GM21723 (cell line): ENCODE measurements at regions not wholly inside any gene's neighbourhood (a gene's known extent, or its start where the extent isn't known, plus 50 kb on each side); places are given as distances from the start of the nearest gene placed in this dataset.
"Not testable (repeated sequence)": the region's sequence is repeated elsewhere in the genome, so short reads cannot be mapped to it uniquely, and the experiment has no call there.

Experiments used
- ATAC-seq: cut with Tn5 transposase; IDR thresholded peaks from one replicate; pipeline ENCODE4 v1.9.1; 2021; ENCODE audit warnings: mild to moderate bottlenecking, moderate library complexity; ENCODE audit not compliant: unreplicated experiment

DNA sequence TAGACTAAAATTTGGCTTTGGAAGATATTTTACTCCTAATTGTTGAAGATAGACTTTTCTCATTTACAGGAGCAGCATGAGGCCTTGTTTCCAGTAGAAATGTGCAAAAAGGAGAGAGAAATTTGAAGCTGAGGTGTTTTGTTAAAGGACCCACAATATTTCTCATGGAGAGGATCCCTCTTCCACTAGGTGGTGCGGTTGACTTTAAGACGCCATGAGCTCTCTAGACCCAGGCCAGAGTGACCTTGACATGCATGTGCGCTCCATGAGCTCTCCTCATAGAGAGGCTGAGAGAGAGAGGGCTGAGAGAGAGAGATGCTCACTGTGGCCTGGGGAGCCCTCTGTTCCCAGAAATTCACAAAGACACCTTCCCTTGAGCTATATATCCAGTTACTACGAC is 861.2 kb upstream of the EYS start:
- no peak for ATAC-seq

DNA sequence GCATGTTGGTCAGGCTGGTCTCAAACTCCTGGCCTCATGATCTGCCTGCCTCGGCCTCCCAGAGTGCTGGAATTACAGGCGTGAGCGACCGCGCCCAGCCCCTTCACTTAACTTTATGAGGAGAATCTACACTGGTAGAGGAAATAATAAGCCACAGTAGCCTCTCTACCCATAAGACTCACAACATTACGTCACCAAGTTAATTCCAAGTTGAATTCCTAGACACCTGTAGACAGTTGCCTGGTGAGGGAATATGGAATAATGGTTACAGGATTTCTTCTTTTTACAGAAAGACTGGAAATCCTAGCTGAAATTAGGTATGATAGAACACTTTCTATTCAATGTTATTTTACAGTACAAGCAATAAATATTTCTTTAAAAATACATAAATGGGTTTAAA is 854.5 kb upstream of the EYS start:
- no peak for ATAC-seq

DNA sequence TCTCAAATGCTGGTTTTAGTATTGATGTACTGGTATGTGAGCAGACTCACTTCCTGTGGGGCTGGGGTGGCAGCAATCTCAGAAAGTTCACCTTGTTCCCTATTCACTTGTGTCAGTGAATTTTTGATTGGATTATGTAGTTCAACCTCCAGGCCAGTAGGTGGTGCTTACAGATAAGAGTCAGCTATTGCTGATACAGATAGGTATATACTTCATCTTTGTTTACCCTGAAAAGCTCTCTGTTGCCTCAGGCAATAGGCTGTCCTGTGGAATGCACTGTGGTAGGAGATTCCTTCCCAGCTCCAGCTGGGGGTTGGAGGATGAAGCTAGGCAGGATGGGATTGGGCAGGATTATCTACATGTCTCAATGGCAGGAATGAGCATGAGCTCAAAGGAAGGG is 851.2 kb upstream of the EYS start:
- ATAC-seq: no peak

DNA sequence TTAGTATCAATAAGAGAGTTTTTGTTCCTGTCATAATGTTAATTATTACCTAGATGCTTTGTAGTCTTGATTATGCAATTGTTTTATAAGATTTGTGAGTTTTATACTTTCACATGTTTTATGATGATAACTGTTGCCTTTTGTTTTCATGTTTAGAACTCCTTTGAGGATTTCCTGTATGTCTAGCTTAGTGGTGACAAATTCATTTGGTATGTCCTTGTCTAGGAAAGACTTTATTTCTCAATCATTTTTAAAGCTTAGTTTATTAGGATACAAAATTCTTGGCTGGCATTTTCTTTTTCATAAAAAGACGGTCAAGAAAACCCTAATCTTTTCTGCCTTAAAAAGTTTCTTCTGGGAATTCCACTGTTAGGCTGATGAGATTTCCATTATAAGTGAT is 849.9 kb upstream of the EYS start:
- ATAC-seq: no peak

DNA sequence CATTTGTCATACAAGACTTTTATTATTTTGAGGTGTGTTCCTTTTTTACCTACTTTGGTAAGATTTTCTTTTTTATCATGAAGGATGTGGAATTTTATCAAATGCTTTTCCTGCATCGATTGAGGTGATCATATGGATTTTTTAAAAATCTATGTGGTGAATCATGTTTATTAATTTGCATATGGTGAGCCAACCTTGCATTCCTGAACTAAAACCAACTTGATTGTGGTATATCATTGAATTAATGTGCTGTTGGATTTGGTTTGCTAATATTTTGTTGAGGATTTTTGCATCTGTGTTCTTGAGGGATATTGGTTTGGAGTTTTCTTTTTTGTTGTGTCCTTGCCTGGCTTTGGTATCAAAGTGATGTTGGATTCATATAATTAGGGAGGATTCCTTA is 848.1 kb upstream of the EYS start:
- ATAC-seq: no peak

DNA sequence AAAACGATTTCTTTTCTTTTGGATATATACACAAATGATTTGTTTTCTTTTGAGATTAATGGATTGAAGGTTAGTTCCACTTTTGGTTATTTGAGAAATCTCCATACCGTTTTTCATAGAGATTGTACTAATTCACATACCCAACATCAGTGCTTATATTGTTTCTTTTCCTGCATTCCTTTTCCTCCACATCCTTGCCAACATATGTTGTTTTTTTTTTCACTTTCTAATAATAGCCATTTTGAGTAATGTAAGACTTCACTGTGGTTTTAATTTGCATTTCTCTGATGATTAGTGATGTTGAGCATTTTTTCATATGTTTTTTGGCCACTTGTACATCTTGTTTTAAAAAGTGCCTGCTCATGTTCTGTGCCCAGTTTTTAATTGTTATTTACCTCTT is 846.4 kb upstream of the EYS start:
- ATAC-seq: no peak

DNA sequence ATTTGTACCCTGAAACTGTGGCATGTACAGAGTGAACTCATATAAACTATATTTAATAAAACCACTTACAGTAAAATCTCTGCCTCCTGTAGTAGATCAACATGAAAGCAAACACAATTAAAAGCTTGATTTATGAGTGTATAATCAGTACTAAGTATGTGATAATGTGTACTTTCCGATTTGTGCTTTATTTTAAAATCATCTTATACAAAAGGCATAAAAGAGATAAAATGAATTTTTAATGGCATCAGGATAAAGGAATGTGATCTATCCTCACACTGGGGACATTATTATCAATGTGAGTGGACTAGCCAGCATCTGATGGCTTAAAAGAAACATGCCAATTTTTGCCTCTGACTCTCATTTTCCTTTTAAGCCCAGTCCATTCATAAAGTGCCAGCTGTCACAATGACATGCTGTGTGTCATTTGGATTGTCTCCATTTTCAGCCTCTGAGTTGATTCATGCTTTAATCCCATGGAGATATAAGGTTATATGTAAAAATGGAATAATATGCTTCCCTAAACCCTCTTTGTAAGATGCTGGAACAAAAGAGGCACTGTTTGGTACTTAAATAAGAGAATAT is 831.6 kb upstream of the EYS start:
- no peak for ATAC-seq

DNA sequence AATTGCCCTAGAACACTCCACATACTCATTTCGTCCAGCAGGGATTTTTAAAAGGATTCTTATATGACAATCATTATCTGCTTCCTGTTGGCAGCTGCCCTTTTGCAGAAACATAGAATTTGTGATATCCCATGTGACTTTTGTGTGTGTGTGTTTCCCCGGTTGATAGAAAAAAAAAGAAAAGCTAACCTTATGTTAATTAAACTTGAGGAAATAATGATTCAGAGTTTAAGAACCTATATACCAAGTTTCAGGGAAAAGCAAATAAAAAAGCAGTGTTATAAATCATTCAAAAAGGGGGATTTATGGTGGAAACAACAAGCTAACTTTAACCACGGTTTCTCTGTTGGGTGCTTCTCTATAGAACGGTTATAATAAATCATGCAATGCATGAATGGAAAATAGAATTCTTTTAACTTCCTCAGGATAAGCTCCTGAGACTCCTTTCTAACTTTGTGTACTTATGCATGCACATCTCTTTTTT is 826.9 kb upstream of the EYS start:
- no peak for ATAC-seq

DNA sequence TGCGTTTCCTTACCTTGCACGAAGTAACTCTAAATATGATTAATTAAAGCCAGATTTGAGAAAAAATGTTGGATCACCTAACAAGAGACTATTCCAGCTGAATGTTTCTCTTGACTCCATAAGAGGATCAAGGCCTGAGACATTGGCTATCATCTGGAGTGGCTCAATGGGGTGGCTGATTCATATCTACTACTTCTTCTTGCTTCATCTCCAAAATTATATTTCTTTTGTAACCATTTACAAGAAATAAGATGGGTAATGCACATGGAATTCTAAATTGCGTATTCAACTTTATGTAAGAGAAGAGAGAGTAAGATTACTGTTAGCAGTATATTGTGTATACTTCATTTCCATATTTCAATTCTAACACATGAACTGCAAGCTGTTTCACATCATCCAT is 819.0 kb upstream of the EYS start:
- ATAC-seq: no peak

DNA sequence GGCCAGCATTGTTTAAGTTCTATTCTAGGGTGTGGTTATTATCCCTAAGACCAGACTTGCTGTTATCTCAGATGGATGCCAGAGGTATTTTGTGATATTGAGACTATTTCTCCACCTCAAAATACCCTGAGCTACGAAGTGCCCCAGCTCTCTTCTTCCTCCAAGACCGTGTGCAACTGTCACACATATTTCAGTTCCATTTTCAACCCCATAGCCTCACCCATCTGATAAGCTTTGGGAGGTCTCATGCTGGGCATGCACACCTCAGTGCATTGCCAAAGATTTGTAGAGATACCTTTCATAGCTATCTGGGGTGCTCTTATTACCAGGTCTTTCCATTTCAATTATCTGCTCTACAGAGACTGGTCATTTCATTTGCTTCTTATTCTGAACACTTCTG is 815.8 kb upstream of the EYS start:
- ATAC-seq: no peak

DNA sequence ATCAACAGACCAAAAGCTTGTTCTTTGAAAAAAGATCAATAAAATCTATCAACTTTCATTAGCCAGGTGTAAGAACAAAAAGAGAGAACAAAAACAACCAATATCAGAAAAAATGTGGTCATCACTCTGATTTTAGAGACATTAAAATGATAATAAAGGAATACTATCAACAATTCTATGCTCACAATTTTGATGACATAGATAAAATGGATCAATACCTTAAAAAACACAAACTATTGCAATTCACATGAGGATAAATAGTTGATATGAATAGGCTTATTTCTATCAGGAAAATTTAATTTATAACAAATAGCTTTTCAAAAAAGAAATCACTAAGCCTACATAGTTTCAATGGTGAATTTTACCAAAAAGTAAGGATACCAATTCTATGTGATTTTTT is 809.4 kb upstream of the EYS start:
- no peak for ATAC-seq

DNA sequence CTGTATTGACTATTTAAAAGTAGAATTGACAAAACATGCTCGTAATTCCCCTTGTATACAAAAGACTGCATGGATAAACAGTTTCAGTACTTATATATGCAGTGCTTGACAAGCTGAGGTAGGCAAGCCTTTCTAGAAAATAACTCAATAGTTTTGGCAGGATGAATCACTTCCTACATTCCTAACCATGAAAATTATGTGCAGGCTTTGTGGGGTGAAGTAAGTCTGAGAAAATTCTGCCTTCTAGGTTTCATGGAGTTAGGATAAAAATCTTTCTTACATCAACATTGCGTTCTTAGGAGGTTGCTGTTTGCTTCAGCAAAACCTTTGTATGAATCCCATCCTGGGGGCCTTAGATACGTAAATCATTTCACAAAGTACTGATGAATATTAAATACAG is 801.4 kb upstream of the EYS start:
- ATAC-seq: no peak

DNA sequence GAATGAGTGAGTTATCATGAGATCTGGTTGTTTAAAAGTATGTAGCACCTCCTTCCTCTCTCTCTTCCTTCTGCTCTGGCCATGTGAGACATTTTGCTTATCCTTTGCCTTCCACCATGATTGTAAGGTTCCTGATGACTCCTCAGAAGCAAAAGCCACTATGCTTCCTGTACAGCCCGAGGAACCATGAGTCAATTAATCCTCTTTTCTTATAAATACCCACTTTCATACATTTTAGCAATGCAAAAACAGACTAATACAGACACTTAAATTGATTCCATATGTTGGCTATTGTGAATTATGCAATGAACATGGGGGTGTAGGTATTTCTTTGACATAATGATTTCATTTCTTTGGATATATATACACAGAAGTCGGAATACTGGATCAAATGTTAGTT is 792.8 kb upstream of the EYS start:
- no peak for ATAC-seq

DNA sequence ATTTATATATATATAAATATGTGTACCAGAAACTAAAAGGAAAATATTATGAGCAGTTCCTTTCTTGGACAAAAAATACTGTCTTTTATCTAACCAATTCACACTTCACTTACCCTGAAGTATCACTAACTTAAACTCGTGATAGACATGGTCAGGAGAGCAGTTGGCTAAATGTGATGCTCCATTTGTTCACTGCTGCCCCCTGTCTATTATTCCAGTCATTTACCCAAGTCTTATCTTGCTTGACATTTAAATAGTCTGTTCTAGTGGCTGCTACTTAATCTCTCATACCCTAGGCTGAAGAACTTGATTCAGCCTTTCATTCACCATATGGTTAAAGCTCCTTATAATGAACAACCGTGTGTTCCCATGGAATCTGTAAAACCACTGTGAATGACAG is 789.6 kb upstream of the EYS start:
- ATAC-seq: no peak

DNA sequence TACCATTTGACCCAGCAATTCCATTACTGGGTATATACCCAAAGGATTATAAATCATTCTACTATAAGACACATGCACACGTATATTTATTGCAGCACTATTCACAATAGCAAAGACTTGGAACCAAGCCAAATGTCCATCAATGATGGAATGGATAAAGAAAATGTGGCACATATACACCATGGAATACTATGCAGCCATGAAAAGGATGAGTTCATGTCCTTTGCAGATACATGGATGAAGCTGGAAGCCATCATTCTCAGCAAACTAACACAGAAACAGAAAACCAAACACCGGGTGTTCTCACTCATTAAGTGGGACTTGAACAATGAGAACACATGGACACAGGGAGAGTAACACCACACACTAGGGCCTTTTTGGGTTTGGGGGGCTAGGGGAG is 787.6 kb upstream of the EYS start:
- not testable (repeated sequence) for ATAC-seq

DNA sequence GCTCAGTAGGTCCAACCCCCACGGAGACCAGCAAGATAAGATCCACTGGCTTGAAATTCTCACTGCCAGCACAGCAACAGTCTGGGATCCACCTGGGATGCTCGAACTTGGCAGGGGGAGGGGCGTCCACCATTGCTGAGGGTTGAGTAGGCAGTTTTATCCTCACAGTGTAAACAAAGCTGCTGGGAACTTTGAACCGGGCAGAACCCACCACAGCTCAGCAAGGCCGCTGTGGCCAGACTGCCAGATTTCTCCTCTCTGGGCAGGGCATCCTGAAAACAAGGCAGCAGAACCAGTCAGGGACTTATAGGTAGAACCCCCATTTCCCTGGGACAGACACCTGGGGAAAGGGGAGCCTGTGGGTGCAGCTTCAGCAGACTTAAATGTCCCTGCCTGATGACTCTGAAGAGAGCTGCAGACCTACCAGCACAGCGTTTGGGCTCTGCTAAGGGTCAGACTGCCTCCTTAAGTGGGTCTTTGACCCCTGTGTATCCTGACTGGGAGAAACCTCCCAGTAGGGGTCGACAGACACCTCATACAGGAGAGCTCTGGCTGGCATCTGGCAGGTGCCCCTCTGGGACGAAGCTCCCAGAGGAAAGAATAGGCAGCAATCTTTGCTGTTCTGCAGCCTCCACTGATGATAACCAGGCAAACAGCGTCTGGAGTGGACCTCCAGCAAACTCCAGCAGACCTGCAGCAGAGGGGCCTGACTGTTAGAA is 782.4 kb upstream of the EYS start:
- ATAC-seq: no peak

DNA sequence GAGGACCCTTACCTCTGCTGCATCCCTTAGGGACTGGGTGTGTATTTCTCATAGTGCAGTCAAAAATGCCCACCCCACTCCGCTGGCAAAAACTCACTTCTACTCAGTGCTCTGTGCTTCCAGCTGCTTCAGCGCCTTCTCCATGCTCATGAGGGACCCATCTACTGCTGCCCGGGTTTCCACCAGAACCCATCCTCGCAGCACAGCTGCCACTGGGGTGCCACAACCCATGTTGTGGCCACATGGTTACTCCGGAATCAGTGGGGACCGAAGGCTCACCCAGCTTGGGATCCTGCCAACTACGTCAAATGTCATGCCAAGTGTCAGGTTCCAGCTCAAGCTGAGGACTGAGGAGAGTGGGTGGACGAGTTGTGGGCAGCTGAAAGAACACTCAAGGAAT is 774.2 kb upstream of the EYS start:
- ATAC-seq: no peak

DNA sequence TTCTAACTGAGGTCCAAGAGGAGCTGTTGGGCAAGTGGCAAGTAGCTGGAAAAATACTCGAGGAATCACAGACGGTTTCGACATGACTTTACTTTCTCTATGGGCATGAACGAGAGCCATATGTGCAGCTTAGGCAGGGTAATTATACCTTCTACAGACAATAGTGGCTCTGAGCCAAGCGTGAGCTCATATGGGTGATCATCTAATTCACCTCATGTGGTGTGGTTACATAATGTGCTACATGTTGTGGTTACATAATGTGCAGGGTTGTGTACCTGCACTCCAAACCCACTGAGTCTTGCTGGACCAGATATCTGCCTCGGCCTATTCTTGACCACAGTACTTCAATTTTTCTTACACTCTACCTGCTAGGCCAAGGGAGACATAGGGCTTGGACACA is 771.7 kb upstream of the EYS start:
- no peak for ATAC-seq

DNA sequence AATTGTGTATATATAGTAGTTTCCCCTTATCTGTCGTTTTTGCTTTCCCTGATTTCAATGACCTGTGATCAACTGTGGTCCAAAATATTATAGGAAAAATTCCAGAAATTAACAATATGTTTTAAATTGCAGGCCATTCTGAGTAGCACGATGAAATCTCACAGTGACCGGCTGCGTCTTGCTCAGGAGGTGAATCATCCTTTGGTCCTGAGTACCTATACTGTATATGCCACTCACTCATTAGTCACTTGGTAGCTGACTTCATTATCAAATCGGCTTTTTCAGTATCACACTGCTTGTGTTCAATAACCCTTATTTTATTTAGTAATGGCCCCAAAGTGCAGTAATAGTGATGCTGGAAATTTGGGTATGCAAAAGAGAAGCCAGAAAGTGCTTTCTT is 728.3 kb upstream of the EYS start:
- no peak for ATAC-seq

DNA sequence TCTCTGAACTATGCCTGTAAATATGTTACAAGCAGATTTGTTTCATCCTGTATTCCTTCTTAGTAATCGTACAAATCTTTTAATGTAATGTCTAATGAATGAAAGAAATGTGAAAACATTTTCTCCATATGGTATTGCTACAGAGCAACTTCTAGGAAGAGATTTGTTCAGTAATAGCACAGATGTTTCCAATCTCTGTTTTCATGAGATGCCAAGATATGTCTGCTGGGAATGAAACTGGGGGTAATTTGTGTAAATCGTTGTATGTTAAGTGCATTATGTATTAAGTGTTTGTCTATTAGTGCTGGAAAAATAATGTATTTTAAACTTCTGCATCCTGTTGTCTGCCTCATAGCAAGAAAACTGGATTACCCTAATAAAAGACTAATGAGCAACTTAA is 722.2 kb upstream of the EYS start:
- no peak for ATAC-seq

DNA sequence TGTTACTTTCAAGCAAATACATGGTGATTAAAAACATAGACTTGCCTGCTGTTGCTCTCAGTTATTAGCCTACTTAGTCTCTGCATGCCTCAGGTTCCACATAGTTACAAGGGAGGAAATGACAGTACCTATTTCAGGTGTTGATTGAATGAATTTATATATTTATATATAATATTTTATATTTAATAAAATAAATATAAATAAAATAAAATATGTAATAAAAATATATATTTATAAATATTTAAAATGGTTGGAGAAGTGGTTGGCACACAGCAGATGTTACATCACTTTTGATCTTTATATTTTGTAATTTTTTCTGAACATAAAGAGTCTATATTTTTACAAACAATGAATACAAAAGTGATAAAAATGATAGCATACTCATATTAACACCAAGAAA is 716.0 kb upstream of the EYS start:
- ATAC-seq: no peak

DNA sequence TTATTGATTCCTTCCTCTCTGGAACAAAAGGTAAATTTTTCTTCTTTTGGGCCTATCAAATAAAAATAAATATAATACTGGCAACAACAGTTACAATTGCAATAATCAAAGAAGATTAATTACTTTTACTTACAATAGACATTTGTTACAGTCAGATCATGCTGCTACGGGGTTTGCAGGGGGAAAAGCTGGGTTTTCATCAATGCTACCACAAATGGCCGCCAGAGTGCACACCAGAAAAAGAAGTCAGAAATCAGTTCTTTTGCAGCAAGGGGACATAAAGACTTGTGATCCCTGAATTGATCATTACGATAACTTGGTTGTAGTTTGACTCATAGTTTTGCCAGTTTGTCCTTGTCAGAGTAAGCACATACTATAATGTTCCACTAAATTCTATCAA is 714.5 kb upstream of the EYS start:
- no peak for ATAC-seq

DNA sequence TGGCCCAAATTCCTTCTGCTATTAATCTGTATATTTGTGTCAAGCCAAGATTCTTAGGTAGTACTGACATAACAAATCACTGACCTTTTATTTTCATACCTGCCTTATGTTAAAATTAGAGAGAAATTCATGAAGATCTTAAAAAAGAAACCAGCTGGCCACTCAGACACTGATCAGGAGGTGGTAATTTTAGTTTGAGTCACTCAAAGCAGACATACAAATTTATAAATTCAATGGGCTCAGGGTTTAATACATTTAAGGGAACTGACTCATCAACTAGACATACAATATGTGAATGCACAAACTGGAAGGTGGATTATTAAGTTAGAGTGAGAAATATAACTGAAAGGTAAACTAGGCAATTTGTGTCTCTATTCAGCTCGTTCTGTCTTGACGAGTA is 711.9 kb upstream of the EYS start:
- no peak for ATAC-seq
